Spleen (tissue), 11 donors: ENCODE measurements at regions not wholly inside any gene's neighbourhood (a gene's known extent, or its start where the extent isn't known, plus 50 kb on each side); places are given as distances from the start of the nearest gene placed in this dataset.

Source experiments
- DNase-seq: peaks from one replicate; pipeline ENCODE4 v3.0.0-alpha.2; 2020
- H3K27ac ChIP-seq, 8 donors: fragments of 200-600 bp; sonication (generic) in 7 of 8; 1 replicate in 4 of 8; 2 replicates in 4 of 8; pipeline versions ENCODE4 v1.5.0 to v1.8.0; 2016 to 2021; ENCODE audit warnings: inconsistent platforms in 4 of 8, mild to moderate bottlenecking in 4 of 8, moderate library complexity in 1 of 8
- H3K27me3 ChIP-seq, 7 donors: fragments of 200-600 bp; sonication (generic) in 6 of 7; replicated peaks in 1 of 7; 1 replicate in 4 of 7; 2 replicates in 3 of 7; pipeline versions ENCODE4 v1.5.0 to v1.8.0; 2016 to 2021; ENCODE audit warnings: inconsistent platforms in 3 of 7, mild to moderate bottlenecking in 1 of 7
- H3K36me3 ChIP-seq, 6 donors: fragments of 200-600 bp; sonication (generic) in 5 of 6; 1 replicate in 4 of 6; 2 replicates in 2 of 6; pipeline versions ENCODE4 v1.5.0 to v1.8.0; 2016 to 2021; ENCODE audit warnings: inconsistent platforms in 2 of 6
- H3K4me1 ChIP-seq, 6 donors: fragments of 200-600 bp; sonication (generic) in 5 of 6; 1 replicate in 3 of 6; 2 replicates in 3 of 6; pipeline versions ENCODE4 v1.5.0 to v1.8.0; 2016 to 2021; ENCODE audit warnings: inconsistent platforms in 3 of 6
- H3K4me3 ChIP-seq, 8 donors: fragments of 200-600 bp; sonication (generic) in 7 of 8; 1 replicate in 4 of 8; 2 replicates in 4 of 8; pipeline versions ENCODE4 v1.5.0 to v1.8.0; 2016 to 2021; ENCODE audit warnings: inconsistent platforms in 4 of 8, mild to moderate bottlenecking in 4 of 8, moderate library complexity in 2 of 8
- H3K9me3 ChIP-seq, 8 donors: fragments of 200-600 bp; sonication (generic) in 7 of 8; 1 replicate in 4 of 8; 2 replicates in 4 of 8; pipeline versions ENCODE4 v1.5.0 to v1.8.0; 2016 to 2021; ENCODE audit warnings: inconsistent platforms in 4 of 8
- CTCF ChIP-seq, 11 experiments: fragments of 200-600 bp in 7 of 11; fragments of 450-650 bp in 4 of 11; sonication (generic) in 4 of 11; IDR thresholded peaks in 8 of 11; conservative IDR thresholded peaks in 3 of 11; 1 replicate in 7 of 11; 2 replicates in 4 of 11; pipeline versions ENCODE4 v1.4.0 to v1.8.0; 2016 to 2021; ENCODE audit warnings: antibody characterized with exemption in 11 of 11, inconsistent platforms in 4 of 11, mild to moderate bottlenecking in 1 of 11
- POLR2A ChIP-seq, 3 donors: fragments of 450-650 bp; IDR thresholded peaks; one replicate each; pipeline ENCODE4 v1.5.1; 2017; ENCODE audit warnings: antibody characterized with exemption in 3 of 3, mild to moderate bottlenecking in 1 of 3
- POLR2AphosphoS5 ChIP-seq, 3 donors: sonication (generic); formaldehyde crosslinking; IDR thresholded peaks; one replicate each; pipeline ENCODE4 v1.5.1; 2017; ENCODE audit warnings: antibody characterized with exemption in 3 of 3
- WGBS, 5 donors: extraction: QIAGEN DNeasy Blood & Tissue Kit in 3 of 5; methylation state at CpG; one replicate each; pipeline versions ENCODE4 v1.1.5 to v1.1.7; 2013 to 2018; 5-methylcytosine and 5-hydroxymethylcytosine counted together
- intact Hi-C: fragments of 100-400 bp; cut with DNase I; formaldehyde crosslinking; loops from one replicate; pipeline ENCODE4 v1.15.0; 2023; ENCODE audit warnings: low total_unique reads
- donor health status: healthy with polysubstance abuse.
- donor health status: DM: no; HTN: no; CAD: no; lungs with moderate emphysema.
- donor health status: DM: no; HTN: no; CAD: no.
- donor health status: Bipolar disorder and iron deficiency.
- donor health status: healthy.
- donor health status: DM: no; HTN: no; CAD: no.
- donor health status: DM: yes; HTN: yes; CAD: no.

- Histone ChIP-seq H3K27ac (no peak overlapping the region), H3K4me3 (no peak overlapping the region), H3K27me3 (no peaks in the 10 kb centered on the region), H3K36me3 (no peaks in the 10 kb centered on the region), H3K9me3 (peaks cover 0 to 15% (median 3%) of the 10 kb centered on the region in 8 donors), H3K4me1 (peaks cover 0 to 10% (median 4%) of the 10 kb centered on the region in 6 donors)
- intact Hi-C loops, result no loop called here
- WGBS, 5 donors, result 67 to 82% (median 76%) methylated on average over 1 of the region's 1 CpG
- no peak for DNase-seq
- no peak for TF ChIP-seq POLR2A (IDR thresholded peaks at IDR 0.05)
- TF ChIP-seq POLR2AphosphoS5 (IDR thresholded peaks at IDR 0.05), result no peak
- TF ChIP-seq CTCF (IDR thresholded peaks at IDR 0.05 in 8 of 11, conservative IDR thresholded peaks at IDR 0.05 in 3 of 11), result no peak
Measured at GRCh38 chr3:7879572-7879971, 622.1 kb upstream of the LMCD1 start.

- intact Hi-C loops, result no loop called here
- peaks cover 0 to 26% (median 16%) of the 10 kb centered on the region in 8 donors for H3K9me3 ChIP-seq
- no peak for DNase-seq
- no peaks in the 10 kb centered on the region for H3K36me3 ChIP-seq
- WGBS, 5 donors, result 78 to 91% (median 81%) methylated on average over 2 of the region's 2 CpGs
- H3K27me3 ChIP-seq, result no peaks in the 10 kb centered on the region
- TF ChIP-seq CTCF (IDR thresholded peaks at IDR 0.05 in 8 of 11, conservative IDR thresholded peaks at IDR 0.05 in 3 of 11) (no peak), POLR2A (IDR thresholded peaks at IDR 0.05) (no peak), POLR2AphosphoS5 (IDR thresholded peaks at IDR 0.05) (no peak)
- H3K4me1 ChIP-seq, result peaks cover 0 to 4% (median 0%) of the 10 kb centered on the region in 6 donors
- H3K4me3 ChIP-seq, result no peak overlapping the region
- H3K27ac ChIP-seq, result no peak overlapping the region
Measured at GRCh38 chr3:7881946-7882345, 619.7 kb upstream of the LMCD1 start.

- intact Hi-C loops, result no loop called here
- 57 to 84% (median 77%) methylated on average over 3 to 5 of the region's 5 CpGs for WGBS, 5 donors
Measured at GRCh38 chr3:7897655-7898054, 604.0 kb upstream of the LMCD1 start.

GRCh38 chr3:7913283-7913682, 588.3 kb upstream of the LMCD1 start:
- DNase-seq, result no peak
- TF ChIP-seq POLR2AphosphoS5 (IDR thresholded peaks at IDR 0.05), result no peak
- no peak for TF ChIP-seq POLR2A (IDR thresholded peaks at IDR 0.05)
- TF ChIP-seq CTCF (IDR thresholded peaks at IDR 0.05 in 8 of 11, conservative IDR thresholded peaks at IDR 0.05 in 3 of 11), result no peak
- H3K36me3 ChIP-seq, result no peaks in the 10 kb centered on the region
- 74 to 81% (median 76%) methylated on average over 1 of the region's 1 CpG for WGBS, 5 donors
- no peaks in the 10 kb centered on the region for H3K4me1 ChIP-seq
- intact Hi-C loops, result no loop called here
- no peaks in the 10 kb centered on the region for H3K27me3 ChIP-seq
- H3K4me3 ChIP-seq, result no peak overlapping the region
- no peak overlapping the region for H3K27ac ChIP-seq
- H3K9me3 ChIP-seq, result peaks cover 0 to 6% (median 0%) of the 10 kb centered on the region in 8 donors

More at GRCh38 chr3:7897655-7898054, 604.0 kb upstream of the LMCD1 start:
- TF ChIP-seq POLR2A (IDR thresholded peaks at IDR 0.05) (no peak), CTCF (IDR thresholded peaks at IDR 0.05 in 8 of 11, conservative IDR thresholded peaks at IDR 0.05 in 3 of 11) (no peak), POLR2AphosphoS5 (IDR thresholded peaks at IDR 0.05) (no peak)
- no peaks in the 10 kb centered on the region for H3K4me1 ChIP-seq
- no peak overlapping the region for H3K27ac ChIP-seq
- H3K4me3 ChIP-seq, result no peak overlapping the region
- H3K9me3 ChIP-seq, result peaks cover 0 to 5% (median 0%) of the 10 kb centered on the region in 8 donors
- no peaks in the 10 kb centered on the region for H3K27me3 ChIP-seq
- no peak for DNase-seq
- H3K36me3 ChIP-seq, result no peaks in the 10 kb centered on the region
